ENCODE measurements at regions not wholly inside any gene's neighbourhood (a gene's known extent, or its start where the extent isn't known, plus 50 kb on each side); places are given as distances from the start of the nearest gene placed in this dataset.

- TF ChIP-seq CTCF (IDR thresholded peaks at IDR 0.05): no peak
- TF ChIP-seq POLR2A (IDR thresholded peaks at IDR 0.05): no peak
- TF ChIP-seq POLR2AphosphoS5 (IDR thresholded peaks at IDR 0.05): no peak
These were observed 728.1 kb downstream of the KCNJ2 start for GRCh38 chr17:70897446-70897845.
